ENCODE measurements at regions not wholly inside any gene's neighbourhood (a gene's known extent, or its start where the extent isn't known, plus 50 kb on each side); places are given as distances from the start of the nearest gene placed in this dataset.

DNA sequence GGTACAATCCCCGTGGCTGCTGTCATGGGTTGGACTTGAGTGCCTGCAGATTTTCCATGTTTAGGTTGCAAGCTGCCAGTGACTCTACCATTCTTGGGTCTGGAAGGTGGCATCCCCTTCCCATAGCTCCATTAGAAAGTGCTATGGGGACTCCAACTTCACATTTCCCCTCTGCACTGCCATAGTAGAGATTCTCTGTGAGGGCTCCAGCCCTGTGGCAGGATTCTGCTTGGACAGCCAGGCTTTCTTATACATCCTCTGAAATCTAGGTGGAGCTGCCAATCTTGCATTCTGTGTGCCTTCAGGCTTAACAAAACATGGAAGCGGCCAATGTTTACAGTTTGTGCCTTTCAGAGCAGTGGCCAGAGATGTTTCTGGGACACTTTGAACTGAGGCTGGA, 636.2 kb downstream of the SLITRK6 start:
- H3K27ac ChIP-seq = no peak overlapping the region
- H3K4me1 ChIP-seq = no peaks in the 10 kb centered on the region
- no peaks in the 10 kb centered on the region for H3K36me3 ChIP-seq
- H3K27me3 ChIP-seq = no peaks in the 10 kb centered on the region
- H3K4me3 ChIP-seq = no peak overlapping the region
- H3K9me3 ChIP-seq = peaks cover 5 to 17% of the 10 kb centered on the region in 2 donors
- DNase-seq (ENCODE audit: low spot score in 2 of 2) = no peak
- intact Hi-C loops (cut with DNase I; ENCODE audit: low total_unique reads) = no loop called here
- no peak for TF ChIP-seq POLR2A (IDR thresholded peaks at IDR 0.05)
- TF ChIP-seq POLR2AphosphoS5 (IDR thresholded peaks at IDR 0.05) = no peak

DNA sequence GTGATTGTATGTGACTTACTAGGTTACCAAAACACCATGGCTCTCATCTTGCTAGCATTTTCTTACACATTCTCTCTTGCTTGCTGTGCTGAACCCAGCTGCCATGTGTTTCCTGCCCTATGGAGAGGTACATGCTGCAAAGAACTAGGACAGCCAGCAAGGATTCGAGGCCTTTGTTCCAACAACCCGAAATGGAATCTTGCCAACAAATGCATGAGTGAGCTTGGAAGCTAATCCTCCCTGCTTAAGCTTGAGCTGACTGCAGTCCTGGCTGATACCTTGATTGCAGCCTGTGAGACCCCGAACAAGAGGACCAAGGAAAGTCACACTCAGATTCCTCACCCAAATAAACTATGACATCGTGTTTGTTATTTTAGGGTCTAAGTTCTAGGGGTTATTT, 651.2 kb downstream of the SLITRK6 start:
- Histone ChIP-seq H3K36me3 (no peaks in the 10 kb centered on the region), H3K4me1 (no peaks in the 10 kb centered on the region), H3K27me3 (no peaks in the 10 kb centered on the region), H3K9me3 (no peaks in the 10 kb centered on the region), H3K4me3 (no peak overlapping the region), H3K27ac (no peak overlapping the region)
- intact Hi-C loops (cut with DNase I; ENCODE audit: low total_unique reads) = no loop called here
- DNase-seq (ENCODE audit: low spot score in 2 of 2) = no peak
- TF ChIP-seq, protein P1, sequence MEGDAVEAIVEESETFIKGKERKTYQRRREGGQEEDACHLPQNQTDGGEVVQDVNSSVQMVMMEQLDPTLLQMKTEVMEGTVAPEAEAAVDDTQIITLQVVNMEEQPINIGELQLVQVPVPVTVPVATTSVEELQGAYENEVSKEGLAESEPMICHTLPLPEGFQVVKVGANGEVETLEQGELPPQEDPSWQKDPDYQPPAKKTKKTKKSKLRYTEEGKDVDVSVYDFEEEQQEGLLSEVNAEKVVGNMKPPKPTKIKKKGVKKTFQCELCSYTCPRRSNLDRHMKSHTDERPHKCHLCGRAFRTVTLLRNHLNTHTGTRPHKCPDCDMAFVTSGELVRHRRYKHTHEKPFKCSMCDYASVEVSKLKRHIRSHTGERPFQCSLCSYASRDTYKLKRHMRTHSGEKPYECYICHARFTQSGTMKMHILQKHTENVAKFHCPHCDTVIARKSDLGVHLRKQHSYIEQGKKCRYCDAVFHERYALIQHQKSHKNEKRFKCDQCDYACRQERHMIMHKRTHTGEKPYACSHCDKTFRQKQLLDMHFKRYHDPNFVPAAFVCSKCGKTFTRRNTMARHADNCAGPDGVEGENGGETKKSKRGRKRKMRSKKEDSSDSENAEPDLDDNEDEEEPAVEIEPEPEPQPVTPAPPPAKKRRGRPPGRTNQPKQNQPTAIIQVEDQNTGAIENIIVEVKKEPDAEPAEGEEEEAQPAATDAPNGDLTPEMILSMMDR (IDR thresholded peaks at IDR 0.05) = no peak
- TF ChIP-seq POLR2A (IDR thresholded peaks at IDR 0.05) (no peak), POLR2AphosphoS5 (IDR thresholded peaks at IDR 0.05) (no peak)

DNA sequence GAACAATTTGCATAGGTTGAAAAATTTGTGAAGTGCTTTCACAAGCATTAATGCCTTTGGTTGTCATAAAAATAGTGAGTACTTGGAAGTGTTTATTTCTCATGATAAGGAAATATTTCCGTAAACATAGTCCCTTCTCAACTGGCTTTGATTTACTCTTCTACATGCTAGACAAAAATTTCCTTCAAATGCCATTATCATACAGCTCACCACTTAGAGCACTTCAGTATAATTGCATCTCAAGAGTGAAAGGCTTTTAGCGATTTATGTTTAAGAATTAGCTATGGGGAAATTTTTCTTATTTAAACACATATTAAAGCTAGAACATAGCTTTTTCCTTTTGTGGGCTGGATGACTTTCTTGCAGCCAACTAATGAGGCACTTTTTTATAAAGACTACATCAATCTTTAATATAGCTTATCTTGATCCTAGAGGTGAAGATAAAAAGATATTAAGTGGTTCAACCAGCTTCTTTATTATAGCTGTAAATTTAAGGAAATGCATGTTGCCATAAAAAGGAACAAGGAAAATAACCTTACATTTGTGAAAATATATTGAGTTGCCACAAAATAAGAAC, 656.8 kb downstream of the SLITRK6 start:
- TF ChIP-seq POLR2A (IDR thresholded peaks at IDR 0.05) (no peak), POLR2AphosphoS5 (IDR thresholded peaks at IDR 0.05) (no peak)
- TF ChIP-seq, protein P1 (IDR thresholded peaks at IDR 0.05) = no peak
- no peaks in the 10 kb centered on the region for H3K4me1 ChIP-seq
- H3K36me3 ChIP-seq = no peaks in the 10 kb centered on the region
- intact Hi-C loops (cut with DNase I; ENCODE audit: low total_unique reads) = no loop called here
- no peak overlapping the region for H3K27ac ChIP-seq
- H3K4me3 ChIP-seq = no peak overlapping the region
- no peaks in the 10 kb centered on the region for H3K27me3 ChIP-seq
- H3K9me3 ChIP-seq = no peaks in the 10 kb centered on the region
- no peak for DNase-seq (ENCODE audit: low spot score in 2 of 2)

DNA sequence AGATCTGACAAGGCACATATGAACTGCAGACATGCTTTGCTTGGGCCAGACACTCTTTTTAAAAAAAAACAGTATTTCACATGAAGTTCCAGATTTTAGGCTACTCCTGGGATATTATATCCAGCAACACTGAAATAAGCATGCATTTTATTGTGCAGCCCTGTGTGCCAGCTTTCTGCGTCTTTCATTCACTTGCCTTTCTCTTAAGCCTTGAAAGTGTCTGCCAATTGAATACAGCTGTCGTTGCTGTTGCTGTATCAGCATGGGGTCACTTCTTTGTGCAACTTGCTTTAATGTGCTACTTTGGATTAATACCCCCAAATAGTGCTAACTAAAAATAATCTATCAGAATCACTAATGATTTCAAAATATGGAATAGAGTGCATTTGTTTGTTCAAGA, 657.8 kb downstream of the SLITRK6 start:
- no peaks in the 10 kb centered on the region for H3K36me3 ChIP-seq
- no peak for DNase-seq (ENCODE audit: low spot score in 2 of 2)
- no peak for TF ChIP-seq POLR2AphosphoS5 (IDR thresholded peaks at IDR 0.05)
- intact Hi-C loops (cut with DNase I; ENCODE audit: low total_unique reads) = no loop called here
- H3K4me3 ChIP-seq = no peak overlapping the region
- H3K4me1 ChIP-seq = no peaks in the 10 kb centered on the region
- H3K27me3 ChIP-seq = no peaks in the 10 kb centered on the region
- H3K27ac ChIP-seq = no peak overlapping the region
- no peaks in the 10 kb centered on the region for H3K9me3 ChIP-seq

DNA sequence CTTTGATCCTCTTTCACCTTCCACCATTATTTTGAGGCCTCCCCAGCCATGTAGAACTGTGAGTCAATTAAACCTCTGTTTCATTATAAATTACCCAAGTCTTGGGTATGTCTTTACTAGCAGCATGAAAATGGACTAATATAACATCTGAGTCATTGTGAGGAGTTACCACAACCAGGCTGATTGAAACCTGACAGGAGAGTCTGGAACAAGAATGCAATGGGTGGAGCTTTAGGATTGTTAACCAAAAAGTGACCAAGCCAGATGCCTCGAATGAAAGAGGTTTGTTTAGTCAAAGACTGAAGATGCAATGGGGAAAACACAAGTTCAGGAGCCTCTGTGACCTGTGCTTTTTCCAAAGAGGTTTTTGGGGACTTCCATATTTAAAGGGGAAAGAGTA, 659.0 kb downstream of the SLITRK6 start:
- H3K9me3 ChIP-seq = no peaks in the 10 kb centered on the region
- intact Hi-C loops (cut with DNase I; ENCODE audit: low total_unique reads) = no loop called here

DNA sequence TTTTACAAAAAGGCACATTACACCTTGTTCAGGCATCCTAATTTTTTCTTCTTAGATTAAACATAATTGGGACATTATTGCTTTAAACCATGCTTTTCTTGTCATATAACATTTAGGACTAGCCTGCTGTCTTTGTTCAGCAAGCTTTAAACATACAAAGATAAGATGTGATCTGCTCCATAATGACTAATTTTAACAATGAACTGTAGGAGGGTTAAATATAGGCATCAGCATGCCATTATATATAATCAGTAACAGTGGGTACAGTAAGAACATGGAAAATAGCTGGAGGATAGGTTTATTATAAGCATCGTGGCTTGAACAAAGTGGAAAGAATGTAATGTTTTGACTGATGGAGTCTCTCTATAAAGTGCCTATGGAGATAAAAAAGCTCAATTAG, 661.7 kb downstream of the SLITRK6 start:
- Histone ChIP-seq H3K27ac (no peak overlapping the region), H3K27me3 (no peaks in the 10 kb centered on the region), H3K9me3 (no peaks in the 10 kb centered on the region), H3K36me3 (no peaks in the 10 kb centered on the region), H3K4me3 (no peak overlapping the region), H3K4me1 (no peaks in the 10 kb centered on the region)
- DNase-seq (ENCODE audit: low spot score in 2 of 2) = no peak
- TF ChIP-seq POLR2AphosphoS5 (IDR thresholded peaks at IDR 0.05) = no peak
- TF ChIP-seq, protein P1 (IDR thresholded peaks at IDR 0.05) = no peak
- no peak for TF ChIP-seq POLR2A (IDR thresholded peaks at IDR 0.05)
- intact Hi-C loops (cut with DNase I; ENCODE audit: low total_unique reads) = no loop called here

More for the DNA sequence above, 659.0 kb downstream of the SLITRK6 start:
- no peaks in the 10 kb centered on the region for H3K4me1 ChIP-seq
- H3K27me3 ChIP-seq = no peaks in the 10 kb centered on the region
- no peak for DNase-seq (ENCODE audit: low spot score in 2 of 2)
- no peak overlapping the region for H3K4me3 ChIP-seq
- no peak overlapping the region for H3K27ac ChIP-seq
- no peaks in the 10 kb centered on the region for H3K36me3 ChIP-seq
- TF ChIP-seq POLR2AphosphoS5 (IDR thresholded peaks at IDR 0.05) = no peak
- TF ChIP-seq, protein P1 (IDR thresholded peaks at IDR 0.05) = no peak

Data from breast epithelium (tissue), 4 donors.